Esophagus muscularis mucosa (tissue), 4 donors: ENCODE measurements at regions not wholly inside any gene's neighbourhood (a gene's known extent, or its start where the extent isn't known, plus 50 kb on each side); places are given as distances from the start of the nearest gene placed in this dataset.

ENCODE experiments used
- DNase-seq: peaks from one replicate; pipeline ENCODE4 v3.0.0-alpha.2; 2017; ENCODE audit errors: extremely low spot score
- H3K27ac ChIP-seq, 4 donors: fragments of 200-600 bp; sonication (generic); replicated peaks in 1 of 4; 1 replicate in 3 of 4; 2 replicates in 1 of 4; pipeline ENCODE4 v1.5.1; 2016 to 2019; ENCODE audit warnings: mild to moderate bottlenecking in 1 of 4
- H3K27me3 ChIP-seq, 4 donors: fragments of 200-600 bp; sonication (generic); one replicate each; pipeline versions ENCODE4 v1.5.1 to v1.6.0; 2016 to 2019
- H3K36me3 ChIP-seq, 4 donors: fragments of 200-600 bp; sonication (generic); one replicate each; pipeline ENCODE4 v1.5.1; 2016 to 2019
- H3K4me1 ChIP-seq, 4 donors: fragments of 200-600 bp; sonication (generic); one replicate each; pipeline ENCODE4 v1.5.1; 2016 to 2019
- H3K4me3 ChIP-seq, 4 donors: fragments of 200-600 bp; sonication (generic); 1 replicate in 2 of 4; 2 replicates in 2 of 4; pipeline ENCODE4 v1.5.1; 2016 to 2019; ENCODE audit warnings: mild to moderate bottlenecking in 4 of 4, moderate library complexity in 1 of 4
- H3K9me3 ChIP-seq, 4 donors: fragments of 200-600 bp; sonication (generic); 1 replicate in 3 of 4; 2 replicates in 1 of 4; pipeline ENCODE4 v1.5.1; 2016 to 2019
- EP300 ChIP-seq: sonication (generic); formaldehyde crosslinking; IDR thresholded peaks from one replicate; pipeline ENCODE4 v1.6.1; 2017; ENCODE audit warnings: antibody characterized with exemption
- POLR2A ChIP-seq: fragments of 450-650 bp; IDR thresholded peaks from one replicate; pipeline ENCODE4 v1.6.1; 2017; ENCODE audit warnings: antibody characterized with exemption, moderate library complexity, mild to moderate bottlenecking, low read depth
- POLR2AphosphoS5 ChIP-seq, 2 donors: sonication (generic); formaldehyde crosslinking; IDR thresholded peaks; one replicate each; pipeline ENCODE4 v1.6.1; 2017; ENCODE audit warnings: antibody characterized with exemption in 2 of 2
- WGBS: methylation state at CpG from one replicate; pipeline ENCODE4 v1.1.5; 2018; 5-methylcytosine and 5-hydroxymethylcytosine counted together
- intact Hi-C: fragments of 100-400 bp; cut with DNase I; formaldehyde crosslinking; loops from one replicate; pipeline ENCODE4 v1.15.1; 2023
- TF ChIP-seq, protein P1 (sequence below), 3 experiments: fragments of 200-600 bp in 2 of 3; fragments of 450-650 bp in 1 of 3; sonication (generic) in 2 of 3; IDR thresholded peaks; one replicate each; pipeline ENCODE4 v1.5.1; 2017 to 2019; ENCODE audit warnings: antibody characterized with exemption in 3 of 3, mild to moderate bottlenecking in 2 of 3, moderate library complexity in 1 of 3

DNA sequence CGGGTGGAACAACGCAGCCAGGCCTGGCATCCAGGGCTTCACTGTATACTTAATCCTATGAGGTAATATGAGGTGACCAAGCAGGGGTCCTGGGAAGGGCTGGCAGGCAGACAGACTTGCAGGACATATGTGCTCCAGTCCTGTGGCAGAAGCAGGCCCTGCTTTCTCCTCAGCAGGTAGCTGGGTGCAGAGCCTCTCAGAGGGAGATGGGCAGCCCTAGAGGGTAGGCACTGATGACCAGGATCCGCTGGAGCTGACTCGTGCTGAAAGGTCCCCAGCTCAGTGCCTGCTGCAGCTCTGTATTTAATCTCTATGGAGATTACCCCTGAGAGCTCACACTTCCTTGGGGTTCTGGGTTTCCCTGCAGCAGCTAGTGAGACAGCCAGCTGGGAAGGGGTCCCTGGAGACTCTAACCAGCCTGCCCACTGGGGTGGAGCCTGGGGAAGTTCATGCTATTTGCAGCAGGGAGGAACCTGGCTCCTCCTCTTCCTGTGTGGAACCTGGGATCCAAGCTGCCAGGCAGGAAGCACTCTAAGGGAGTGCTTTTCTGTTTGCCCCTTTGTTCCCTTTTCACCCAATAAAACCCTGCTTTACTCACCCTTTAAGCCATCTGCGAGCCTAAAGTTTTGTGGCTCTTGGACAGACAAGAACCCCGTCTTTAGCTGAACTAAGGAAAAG lies 339.2 kb downstream of the DCAF12L2 start:
- Histone ChIP-seq H3K4me3 (no peak overlapping the region), H3K9me3 (no peaks in the 10 kb centered on the region), H3K27ac (no peak overlapping the region), H3K27me3 (no peaks in the 10 kb centered on the region), H3K4me1 (no peaks in the 10 kb centered on the region), H3K36me3 (no peaks in the 10 kb centered on the region)
- TF ChIP-seq POLR2AphosphoS5 (IDR thresholded peaks at IDR 0.05) (no peak), POLR2A (no peak)
- WGBS, result 79% methylated on average over 4 of the region's 6 CpGs
- intact Hi-C loops, result no loop called here
- no peak for DNase-seq

DNA sequence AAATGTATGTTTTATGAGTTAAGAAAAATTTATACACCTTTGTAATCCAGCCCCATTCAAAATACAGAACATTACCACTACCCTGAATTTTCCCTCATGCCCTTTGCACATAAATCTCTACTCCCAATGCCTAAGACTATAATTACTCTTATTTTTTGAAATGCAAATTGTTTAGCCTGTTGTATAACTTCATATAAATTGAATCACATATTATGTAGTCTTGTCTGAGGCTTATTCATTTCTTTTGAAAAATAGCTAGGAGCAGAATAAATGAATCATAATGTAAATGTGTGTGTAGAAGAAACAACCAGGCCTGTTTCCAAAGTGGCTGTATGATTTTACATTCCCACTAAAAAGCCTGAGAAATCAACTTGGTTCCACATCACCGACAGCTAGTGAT lies 319.8 kb downstream of the DCAF12L2 start:
- DNase-seq, result no peak
- TF ChIP-seq POLR2A (no peak), EP300 (no peak)
- intact Hi-C loops, result no loop called here
- Histone ChIP-seq H3K4me3 (no peak overlapping the region), H3K27ac (no peak overlapping the region), H3K27me3 (no peaks in the 10 kb centered on the region), H3K4me1 (no peaks in the 10 kb centered on the region), H3K36me3 (no peaks in the 10 kb centered on the region), H3K9me3 (no peaks in the 10 kb centered on the region)
- WGBS, result 55% methylated on average over 1 of the region's 1 CpG

DNA sequence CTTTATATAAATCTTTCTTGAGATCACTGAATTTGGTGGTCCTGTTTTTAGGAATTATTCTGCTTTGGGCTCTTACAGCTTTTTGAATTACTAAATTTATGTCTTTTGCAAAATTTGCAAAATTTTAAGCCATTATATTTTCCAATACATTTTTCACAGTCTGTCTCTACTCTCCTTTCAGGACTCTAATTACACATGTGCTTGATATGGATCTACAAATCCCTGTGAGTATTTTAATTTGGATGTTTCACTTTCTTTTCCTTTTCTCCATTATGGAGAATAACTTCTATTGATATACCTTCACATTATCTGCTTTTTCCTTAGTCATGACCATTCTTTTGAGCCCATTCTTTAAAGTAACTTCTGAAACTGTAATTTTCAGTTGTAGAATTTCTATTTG lies 315.4 kb downstream of the DCAF12L2 start:
- no peaks in the 10 kb centered on the region for H3K36me3 ChIP-seq
- intact Hi-C loops, result no loop called here
- no peaks in the 10 kb centered on the region for H3K9me3 ChIP-seq

DNA sequence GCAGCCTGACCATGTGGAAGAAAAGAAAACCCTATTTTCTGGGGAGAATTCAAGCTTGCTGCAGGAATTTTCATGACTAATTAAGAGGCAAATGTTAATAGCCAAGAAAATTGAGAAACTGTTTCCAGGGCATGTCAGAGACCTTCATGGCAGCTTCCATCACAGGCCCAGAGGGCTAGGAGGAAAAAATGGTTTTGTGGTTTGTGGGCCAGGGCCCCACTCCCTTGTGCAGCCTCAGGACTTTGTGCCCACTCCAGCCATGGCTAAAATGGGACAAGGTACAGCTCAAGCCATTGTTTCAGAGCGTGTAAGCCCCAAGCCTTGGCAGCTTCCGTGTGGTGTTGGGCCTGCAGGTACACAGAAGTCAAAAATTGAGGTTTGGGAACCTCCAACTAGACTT lies 282.9 kb downstream of the DCAF12L2 start:
- WGBS, result 71% methylated on average over 2 of the region's 2 CpGs
- Histone ChIP-seq H3K4me3 (no peak overlapping the region), H3K4me1 (no peaks in the 10 kb centered on the region), H3K36me3 (no peaks in the 10 kb centered on the region), H3K27ac (no peak overlapping the region), H3K9me3 (no peaks in the 10 kb centered on the region), H3K27me3 (no peaks in the 10 kb centered on the region)
- intact Hi-C loops, result no loop called here
- no peak for TF ChIP-seq EP300
- TF ChIP-seq POLR2A, result no peak
- no peak for TF ChIP-seq POLR2AphosphoS5 (IDR thresholded peaks at IDR 0.05)
- TF ChIP-seq, protein P1, sequence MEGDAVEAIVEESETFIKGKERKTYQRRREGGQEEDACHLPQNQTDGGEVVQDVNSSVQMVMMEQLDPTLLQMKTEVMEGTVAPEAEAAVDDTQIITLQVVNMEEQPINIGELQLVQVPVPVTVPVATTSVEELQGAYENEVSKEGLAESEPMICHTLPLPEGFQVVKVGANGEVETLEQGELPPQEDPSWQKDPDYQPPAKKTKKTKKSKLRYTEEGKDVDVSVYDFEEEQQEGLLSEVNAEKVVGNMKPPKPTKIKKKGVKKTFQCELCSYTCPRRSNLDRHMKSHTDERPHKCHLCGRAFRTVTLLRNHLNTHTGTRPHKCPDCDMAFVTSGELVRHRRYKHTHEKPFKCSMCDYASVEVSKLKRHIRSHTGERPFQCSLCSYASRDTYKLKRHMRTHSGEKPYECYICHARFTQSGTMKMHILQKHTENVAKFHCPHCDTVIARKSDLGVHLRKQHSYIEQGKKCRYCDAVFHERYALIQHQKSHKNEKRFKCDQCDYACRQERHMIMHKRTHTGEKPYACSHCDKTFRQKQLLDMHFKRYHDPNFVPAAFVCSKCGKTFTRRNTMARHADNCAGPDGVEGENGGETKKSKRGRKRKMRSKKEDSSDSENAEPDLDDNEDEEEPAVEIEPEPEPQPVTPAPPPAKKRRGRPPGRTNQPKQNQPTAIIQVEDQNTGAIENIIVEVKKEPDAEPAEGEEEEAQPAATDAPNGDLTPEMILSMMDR (IDR thresholded peaks at IDR 0.05), result no peak
- no peak for DNase-seq

More for the DNA sequence above, 315.4 kb downstream of the DCAF12L2 start:
- H3K4me3 ChIP-seq, result no peak overlapping the region
- TF ChIP-seq, protein P1 (IDR thresholded peaks at IDR 0.05), result no peak
- no peak for TF ChIP-seq POLR2AphosphoS5 (IDR thresholded peaks at IDR 0.05)
- no peak for TF ChIP-seq EP300
- TF ChIP-seq POLR2A, result no peak
- H3K27me3 ChIP-seq, result no peaks in the 10 kb centered on the region
- no peaks in the 10 kb centered on the region for H3K4me1 ChIP-seq
- DNase-seq, result no peak
- no peak overlapping the region for H3K27ac ChIP-seq

DNA sequence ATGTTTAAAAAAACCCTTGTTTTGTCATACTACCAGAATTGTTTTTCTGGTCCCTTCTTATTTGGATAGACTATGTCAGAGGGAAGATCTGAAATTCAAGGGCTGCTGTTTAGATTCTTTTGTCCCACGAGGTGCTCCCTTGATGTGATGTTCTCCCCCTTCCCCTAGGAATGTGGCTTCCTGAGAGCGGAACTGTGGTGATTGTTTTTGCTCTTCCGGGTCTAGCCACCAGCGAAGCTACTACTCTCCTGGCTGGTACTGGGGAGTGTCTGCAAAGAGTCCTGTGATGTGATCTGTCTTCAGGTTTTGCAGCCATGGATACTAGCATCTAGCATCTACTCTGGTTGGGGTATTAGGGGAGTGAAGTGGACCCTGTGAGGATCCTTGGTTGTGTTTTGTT lies 271.1 kb downstream of the DCAF12L2 start:
- WGBS, result 52% methylated on average over 4 of the region's 4 CpGs
- intact Hi-C loops, result no loop called here

More for the DNA sequence above, 271.1 kb downstream of the DCAF12L2 start:
- no peak overlapping the region for H3K27ac ChIP-seq
- no peaks in the 10 kb centered on the region for H3K9me3 ChIP-seq
- H3K36me3 ChIP-seq, result no peaks in the 10 kb centered on the region
- no peak for DNase-seq
- no peak overlapping the region for H3K4me3 ChIP-seq
- no peaks in the 10 kb centered on the region for H3K27me3 ChIP-seq
- H3K4me1 ChIP-seq, result no peaks in the 10 kb centered on the region
- TF ChIP-seq POLR2AphosphoS5 (IDR thresholded peaks at IDR 0.05), result no peak
- no peak for TF ChIP-seq EP300
- no peak for TF ChIP-seq POLR2A
- TF ChIP-seq, protein P1 (IDR thresholded peaks at IDR 0.05), result no peak
